ENCODE measurements at regions not wholly inside any gene's neighbourhood (a gene's known extent, or its start where the extent isn't known, plus 50 kb on each side); places are given as distances from the start of the nearest gene placed in this dataset.

GRCh38 chr4:111046811-111047210 lies 423.9 kb upstream of the PITX2 start:
- Mint-ChIP-seq H3K4me3 (no peak overlapping the region), H3K27ac (no peak overlapping the region), H3K4me1 (peaks cover 2% of the 10 kb centered on the region), H3K9me3 (peaks cover 13% of the 10 kb centered on the region), H3K27me3 (ENCODE audit: insufficient read depth) (no peaks in the 10 kb centered on the region), H3K36me3 (ENCODE audit: low read depth) (peaks cover 3% of the 10 kb centered on the region)
- no peak overlapping the region for H3K4me3 ChIP-seq (ENCODE audit: low read length)
- no peak overlapping the region for H3K27ac ChIP-seq (ENCODE audit: low read depth, low read length)
- 97 to 100% methylated on average over 1 to 2 of the region's 2 CpGs for WGBS, 2 experiments (ENCODE audit: insufficient coverage in 1 of 2, insufficient read length in 1 of 2)
- DNase-seq = no peak
- no peak for TF ChIP-seq CTCF (conservative IDR thresholded peaks at IDR 0.05)
- no peaks in the 10 kb centered on the region for H3K27me3 ChIP-seq (ENCODE audit: control insufficient read depth, insufficient read depth, low read length, poor library complexity, severe bottlenecking)
- H3K4me1 ChIP-seq (ENCODE audit: control insufficient read depth, insufficient read depth, low read length) = no peaks in the 10 kb centered on the region
- H3K36me3 ChIP-seq (ENCODE audit: control insufficient read depth, insufficient read depth, low read length) = no peaks in the 10 kb centered on the region
- no peak overlapping the region for H3K9ac ChIP-seq (ENCODE audit: extremely low read depth, low read length, poor library complexity, severe bottlenecking)
- H3K9me3 ChIP-seq (ENCODE audit: control insufficient read depth, low read length) = no peaks in the 10 kb centered on the region

- H3K9ac ChIP-seq (ENCODE audit: extremely low read depth, low read length, poor library complexity, severe bottlenecking) = no peak overlapping the region
- peaks cover 27% of the 10 kb centered on the region for H3K9me3 Mint-ChIP-seq
- no peaks in the 10 kb centered on the region for H3K9me3 ChIP-seq (ENCODE audit: control insufficient read depth, low read length)
- no peaks in the 10 kb centered on the region for H3K36me3 ChIP-seq (ENCODE audit: control insufficient read depth, insufficient read depth, low read length)
- 93% methylated on average over 3 to 5 of the region's 5 CpGs for WGBS, 2 experiments (ENCODE audit: insufficient coverage in 1 of 2, insufficient read length in 1 of 2)
- no peaks in the 10 kb centered on the region for H3K27me3 ChIP-seq (ENCODE audit: control insufficient read depth, insufficient read depth, low read length, poor library complexity, severe bottlenecking)
- no peak overlapping the region for H3K27ac ChIP-seq (ENCODE audit: low read depth, low read length)
- no peak for DNase-seq
- H3K36me3 Mint-ChIP-seq (ENCODE audit: low read depth) = peaks cover 6% of the 10 kb centered on the region
- no peak for TF ChIP-seq CTCF (conservative IDR thresholded peaks at IDR 0.05)
- no peak overlapping the region for H3K27ac Mint-ChIP-seq
- peaks cover 2% of the 10 kb centered on the region for H3K4me1 Mint-ChIP-seq
- no peak overlapping the region for H3K4me3 Mint-ChIP-seq
- H3K27me3 Mint-ChIP-seq (ENCODE audit: insufficient read depth) = no peaks in the 10 kb centered on the region
- no peak overlapping the region for H3K4me3 ChIP-seq (ENCODE audit: low read length)
- no peaks in the 10 kb centered on the region for H3K4me1 ChIP-seq (ENCODE audit: control insufficient read depth, insufficient read depth, low read length)
Observed at GRCh38 chr4:111048316-111048715, 425.4 kb upstream of the PITX2 start.

- H3K9ac ChIP-seq (ENCODE audit: extremely low read depth, low read length, poor library complexity, severe bottlenecking) = no peak overlapping the region
- no peak overlapping the region for H3K4me3 Mint-ChIP-seq
- peak overlapping the region; percentile 74 for H3K27ac Mint-ChIP-seq
Observed at GRCh38 chr4:111064342-111064993, 441.6 kb upstream of the PITX2 start.

More at GRCh38 chr4:111064342-111064993, 441.6 kb upstream of the PITX2 start:
- Mint-ChIP-seq H3K36me3 (ENCODE audit: low read depth) (no peaks in the 10 kb centered on the region), H3K27me3 (ENCODE audit: insufficient read depth) (no peaks in the 10 kb centered on the region), H3K4me1 (peaks cover 10% of the 10 kb centered on the region), H3K9me3 (no peaks in the 10 kb centered on the region)
- peak; percentile 62 for DNase-seq
- peaks cover 3% of the 10 kb centered on the region for H3K4me1 ChIP-seq (ENCODE audit: control insufficient read depth, insufficient read depth, low read length)
- WGBS, 2 experiments (ENCODE audit: insufficient coverage in 1 of 2, insufficient read length in 1 of 2) = 67 to 92% methylated on average over 2 to 4 of the region's 4 CpGs
- no peak overlapping the region for H3K27ac ChIP-seq (ENCODE audit: low read depth, low read length)
- no peaks in the 10 kb centered on the region for H3K9me3 ChIP-seq (ENCODE audit: control insufficient read depth, low read length)
- no peak overlapping the region for H3K4me3 ChIP-seq (ENCODE audit: low read length)
- H3K36me3 ChIP-seq (ENCODE audit: control insufficient read depth, insufficient read depth, low read length) = no peaks in the 10 kb centered on the region
- H3K27me3 ChIP-seq (ENCODE audit: control insufficient read depth, insufficient read depth, low read length, poor library complexity, severe bottlenecking) = no peaks in the 10 kb centered on the region
- TF ChIP-seq CTCF (conservative IDR thresholded peaks at IDR 0.05) = no peak
